Activated T-helper 9 cell treated with anti-CD3 and anti-CD28 coated beads, Interleukin-2, amount 50 U/mL, for 16 hours (primary cell): ENCODE measurements at regions not wholly inside any gene's neighbourhood (a gene's known extent, or its start where the extent isn't known, plus 50 kb on each side); places are given as distances from the start of the nearest gene placed in this dataset.

ENCODE experiments used
- DNase-seq: peaks from one replicate; pipeline ENCODE4 v3.0.0-alpha.2; 2020; ENCODE audit warnings: low read depth

DNA sequence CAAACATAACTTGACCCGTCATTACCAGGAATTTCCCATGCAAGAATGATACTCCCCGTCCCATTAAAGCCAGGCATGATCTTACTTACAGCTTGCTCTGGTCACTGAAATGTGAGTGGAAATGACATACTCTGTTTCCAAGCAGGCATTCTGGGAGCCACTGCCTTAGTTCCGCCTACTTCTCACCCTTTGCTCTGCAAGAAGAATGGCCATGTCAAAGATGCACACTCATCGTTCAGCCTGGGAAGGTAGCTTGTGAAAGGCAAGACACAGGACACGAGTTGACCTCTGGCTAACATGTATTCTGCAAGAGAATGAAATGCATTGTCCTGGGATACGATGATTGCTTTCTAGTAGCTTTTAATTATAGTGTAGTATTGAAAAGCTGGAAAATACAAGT is 1144.4 kb downstream of the NLGN4X start:
- DNase-seq = no peak

DNA sequence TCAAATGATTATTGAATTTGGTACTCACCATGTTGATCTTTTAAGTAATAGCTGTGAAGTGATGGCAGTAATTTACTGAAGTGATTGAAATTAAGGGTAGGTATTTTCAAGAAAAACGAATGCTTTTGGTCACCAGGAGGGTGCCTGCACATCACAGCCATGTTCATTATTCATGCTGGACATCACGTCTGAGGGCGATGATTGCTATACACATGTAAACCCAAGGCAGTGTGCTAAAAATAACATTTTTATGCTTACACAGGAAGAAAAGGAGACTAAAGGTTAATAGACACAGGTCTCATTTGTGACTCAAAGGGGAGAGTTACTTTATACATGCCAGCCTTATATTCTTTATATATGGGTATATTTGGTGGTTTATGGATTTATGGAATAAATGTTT is 1146.0 kb downstream of the NLGN4X start:
- no peak for DNase-seq

DNA sequence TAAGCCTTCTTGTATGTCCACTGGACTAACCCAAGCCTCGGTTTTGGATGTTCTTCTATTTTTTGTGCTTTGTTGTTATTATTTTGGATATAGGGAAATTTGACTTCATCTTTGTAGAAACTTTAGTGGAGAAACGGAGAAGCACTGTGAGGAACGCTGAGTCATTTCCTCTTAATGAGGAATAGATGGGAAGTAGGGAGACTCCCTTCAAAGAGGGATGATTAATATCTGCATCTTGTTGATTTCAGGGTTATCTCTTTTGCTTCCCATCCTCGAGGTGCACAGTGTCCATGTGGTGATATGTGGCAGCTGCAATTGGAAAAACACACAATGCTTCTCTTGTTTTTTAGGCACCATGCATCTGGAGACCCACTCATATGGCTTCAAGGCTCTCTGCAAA is 1147.9 kb downstream of the NLGN4X start:
- DNase-seq = no peak

DNA sequence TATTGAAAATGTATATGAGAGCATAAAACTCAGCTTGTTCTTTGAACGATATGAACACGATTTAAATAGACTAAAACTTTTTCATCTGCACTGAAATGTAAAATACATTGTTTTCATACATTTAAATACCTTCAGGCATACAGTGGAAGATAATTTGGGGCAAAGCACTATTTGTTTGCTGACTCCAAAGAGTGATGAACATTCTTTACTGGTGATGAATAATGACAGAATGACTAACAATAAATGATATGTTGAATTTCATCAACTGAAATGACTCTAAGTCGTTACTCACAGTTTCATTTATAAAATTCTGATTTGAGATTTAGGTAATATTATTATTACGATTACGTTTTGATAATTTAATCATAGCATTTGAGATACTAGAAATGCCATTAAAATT is 1160.1 kb downstream of the NLGN4X start:
- no peak for DNase-seq

DNA sequence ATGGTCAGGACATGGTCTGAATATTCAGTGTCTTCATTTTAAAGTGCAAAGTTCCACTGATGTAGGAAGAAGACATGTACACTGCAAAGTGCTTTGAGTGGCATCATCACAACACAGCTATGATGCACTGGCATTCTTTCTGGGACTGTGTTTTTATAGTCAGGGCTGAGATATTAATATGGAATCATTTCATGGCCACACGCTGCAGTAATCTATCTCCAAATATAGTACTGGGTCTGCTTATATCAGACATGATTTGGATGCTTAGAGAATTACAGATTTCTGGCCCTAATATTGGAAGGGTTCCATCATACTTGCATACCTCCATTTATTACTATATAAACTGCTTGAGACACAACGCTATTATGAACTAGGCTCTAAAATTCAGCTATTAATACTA is 1170.9 kb downstream of the NLGN4X start:
- DNase-seq = no peak

DNA sequence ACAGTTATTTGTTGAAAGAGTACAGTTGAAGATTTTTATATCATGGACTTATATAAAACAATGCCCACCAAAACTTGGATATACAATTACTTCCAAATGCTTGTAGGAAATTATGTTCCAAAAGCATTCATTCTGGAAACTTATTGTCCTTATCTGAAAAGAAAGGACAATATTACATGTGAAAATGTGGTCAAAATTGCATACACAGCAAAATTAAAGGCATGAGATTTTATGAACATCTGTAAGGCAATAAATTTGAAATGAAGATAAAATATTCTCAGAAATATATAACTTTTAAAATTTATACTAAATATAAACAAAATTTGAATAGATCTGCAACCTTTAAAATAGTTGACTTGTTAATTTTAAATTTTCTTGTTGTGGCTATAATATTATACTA is 1173.8 kb downstream of the NLGN4X start:
- no peak for DNase-seq

DNA sequence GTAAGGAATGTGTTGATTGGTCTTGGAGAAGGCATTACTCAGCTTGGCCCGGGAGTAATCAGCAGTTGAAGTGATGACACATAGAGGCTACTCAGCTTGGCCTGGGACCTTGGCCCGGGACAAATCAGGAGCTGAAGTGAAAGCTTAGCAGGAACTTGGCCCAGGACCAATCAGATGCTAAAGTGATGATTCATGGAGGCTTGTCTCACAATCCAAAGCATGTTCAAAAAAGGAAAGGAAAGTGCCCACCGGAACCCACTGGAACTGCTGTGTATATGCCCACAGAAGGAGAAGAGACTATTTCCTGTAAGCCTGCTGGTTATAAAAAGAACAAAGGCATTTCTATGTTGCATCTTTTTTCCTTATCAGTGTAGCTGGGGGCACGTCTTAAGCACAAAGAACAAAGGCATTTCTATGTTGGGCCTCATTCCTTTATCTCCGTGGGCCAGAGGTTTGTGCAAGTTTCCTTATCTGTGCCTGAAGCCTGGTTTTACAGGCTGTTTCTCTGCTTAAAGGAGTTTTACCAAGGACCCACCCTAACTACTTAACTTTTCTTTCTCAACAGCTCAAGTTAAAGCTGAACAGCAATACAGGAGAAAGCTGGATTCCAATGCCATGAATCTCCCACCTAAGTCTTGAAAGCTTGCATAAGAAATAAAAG is 1176.7 kb downstream of the NLGN4X start:
- no peak for DNase-seq

DNA sequence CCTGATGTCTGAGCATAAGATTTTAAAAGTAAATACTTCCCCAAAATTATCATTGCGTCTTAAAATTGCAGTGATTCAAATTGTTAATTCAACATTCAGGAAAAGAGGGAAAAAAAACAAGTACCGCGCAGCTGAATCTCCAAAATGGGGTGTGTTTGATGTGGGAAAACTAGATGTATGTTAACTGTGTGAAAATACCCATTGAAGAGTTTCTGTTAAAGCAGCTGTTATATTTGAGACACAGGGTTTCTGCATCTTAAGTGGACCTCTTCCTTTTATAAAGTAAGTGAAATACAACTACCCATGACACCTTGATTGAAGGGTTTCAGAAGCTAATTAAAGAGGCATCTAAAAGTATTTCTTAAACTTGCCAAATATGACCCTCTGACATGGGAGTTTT is 1186.1 kb downstream of the NLGN4X start:
- DNase-seq = no peak

DNA sequence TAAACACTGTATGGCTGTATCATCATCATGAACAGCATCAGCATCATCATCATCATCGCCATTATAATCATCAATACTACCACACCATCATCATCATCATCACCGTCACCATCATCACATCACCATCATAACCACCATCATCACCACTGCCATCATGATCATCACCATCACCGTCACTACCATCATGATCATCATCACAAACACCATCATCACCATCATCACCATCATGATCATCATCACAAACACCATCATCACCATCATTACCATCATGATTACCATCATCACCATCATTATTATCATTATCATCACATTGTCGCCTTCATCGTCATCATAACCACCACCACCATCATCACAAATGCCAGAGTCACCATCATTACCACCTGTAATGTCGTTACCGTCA is 1196.9 kb downstream of the NLGN4X start:
- DNase-seq = no peak

DNA sequence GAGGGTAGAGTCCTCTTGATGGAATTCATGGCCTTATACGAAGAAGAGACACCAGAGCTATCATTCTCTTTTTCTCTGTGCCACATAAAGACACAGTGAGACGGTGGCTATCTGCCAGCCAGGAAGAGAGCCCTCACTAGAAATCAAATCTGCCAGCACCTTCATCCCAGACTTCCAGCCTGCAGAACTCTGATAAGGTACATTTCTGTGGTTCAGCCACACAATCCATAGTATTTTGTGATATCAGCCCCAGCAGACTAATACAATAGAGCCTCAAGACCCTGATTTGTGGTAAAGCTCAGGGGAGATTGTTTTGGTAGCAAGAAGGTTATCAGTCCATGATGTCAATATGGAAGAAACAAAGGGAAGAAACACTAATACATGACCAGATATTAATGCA is 1213.2 kb downstream of the NLGN4X start:
- no peak for DNase-seq

DNA sequence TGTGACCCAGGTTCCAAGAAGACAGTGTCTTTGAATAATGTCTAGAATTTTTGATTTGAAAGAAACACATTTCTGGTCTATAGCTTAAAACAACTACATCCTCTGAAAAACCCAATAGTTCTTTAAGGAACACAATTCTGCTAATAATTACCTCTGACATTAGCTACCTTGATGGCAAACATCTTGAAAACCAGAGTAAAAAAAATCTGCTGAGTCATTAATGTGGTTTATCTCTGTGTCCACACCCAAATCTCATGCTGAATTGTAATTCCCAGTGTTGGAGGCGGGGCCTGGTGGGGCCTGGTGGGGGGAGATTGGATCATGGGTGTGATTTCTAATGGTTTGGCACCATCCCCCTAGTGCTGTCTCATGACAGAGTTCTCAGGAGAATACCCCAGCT is 1233.8 kb downstream of the NLGN4X start:
- no peak for DNase-seq

DNA sequence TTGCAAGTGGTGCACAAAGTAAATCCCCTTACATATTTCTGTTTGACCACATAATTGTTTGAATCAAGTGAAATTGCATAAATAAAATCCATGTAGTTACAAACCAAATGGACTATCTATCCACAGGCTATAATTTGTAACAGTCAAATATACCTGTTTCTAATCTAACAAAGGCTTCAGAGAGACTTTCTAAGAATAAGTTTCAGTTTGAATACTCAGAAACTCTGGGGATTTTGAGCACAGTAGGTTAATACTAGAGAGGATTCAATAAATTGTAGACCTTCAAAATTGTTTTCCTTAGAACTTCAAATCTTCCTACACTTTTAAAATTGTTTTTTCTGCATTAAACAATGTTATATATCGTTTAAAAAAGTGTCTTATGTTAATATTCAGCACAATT is 1250.1 kb downstream of the NLGN4X start:
- DNase-seq = no peak

DNA sequence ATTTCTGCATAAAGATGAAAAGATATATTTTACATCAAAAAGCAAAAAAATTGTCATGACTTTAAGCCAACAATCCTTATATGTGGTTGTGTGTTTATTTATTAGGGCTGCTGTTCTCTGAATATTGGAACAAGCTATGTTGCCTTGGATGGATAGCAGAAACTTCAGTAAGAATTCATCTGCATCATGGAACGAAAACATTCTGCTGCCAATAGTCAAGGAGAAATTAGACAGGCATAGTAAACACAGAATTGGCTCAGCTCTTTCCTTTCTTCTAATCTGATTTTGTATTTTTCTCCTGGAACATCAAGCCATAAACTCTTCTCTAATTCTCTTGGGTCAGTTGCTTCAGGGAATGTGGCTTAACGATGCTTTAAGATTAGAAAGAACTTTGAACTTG is 1257.0 kb downstream of the NLGN4X start:
- no peak for DNase-seq

DNA sequence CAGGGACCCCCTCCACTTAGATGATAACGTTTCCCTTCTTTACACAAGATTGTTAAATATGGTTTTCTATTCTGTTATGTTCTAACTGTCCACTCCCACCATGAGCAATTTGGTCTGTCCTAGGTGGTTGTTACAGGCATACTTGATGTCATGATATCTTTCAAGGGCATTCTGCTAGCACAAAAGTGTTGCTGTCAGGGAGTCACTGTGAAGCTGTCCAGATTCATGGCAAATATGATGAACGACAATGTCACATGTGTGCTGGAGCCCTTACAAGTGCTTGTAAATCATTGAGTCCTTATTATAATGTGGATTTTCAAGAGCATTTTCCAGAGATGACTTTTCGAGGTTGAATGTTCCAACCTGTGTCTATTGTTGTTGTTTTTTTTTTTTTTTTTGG is 1250.7 kb upstream of the PRKX start:
- DNase-seq = no peak

DNA sequence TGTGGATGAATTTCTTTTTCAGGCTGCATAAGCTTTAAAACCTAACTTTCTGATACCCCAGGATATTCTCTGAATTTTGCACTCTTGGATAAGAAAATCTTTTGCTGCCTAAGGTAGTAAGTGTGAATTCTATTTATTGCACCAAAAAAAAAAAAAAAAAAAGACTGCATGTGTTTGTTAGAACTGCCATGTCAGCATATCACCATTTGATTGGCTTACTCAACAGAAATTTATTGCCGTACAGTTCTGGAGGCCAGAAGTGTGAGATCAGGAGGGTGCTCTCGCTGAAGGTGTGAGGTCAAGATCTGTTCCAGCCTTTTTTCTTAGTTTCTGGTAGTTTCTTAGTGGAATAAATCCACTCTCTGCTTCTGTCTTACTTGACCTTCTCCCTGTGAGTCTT is 1250.0 kb upstream of the PRKX start:
- DNase-seq = no peak

DNA sequence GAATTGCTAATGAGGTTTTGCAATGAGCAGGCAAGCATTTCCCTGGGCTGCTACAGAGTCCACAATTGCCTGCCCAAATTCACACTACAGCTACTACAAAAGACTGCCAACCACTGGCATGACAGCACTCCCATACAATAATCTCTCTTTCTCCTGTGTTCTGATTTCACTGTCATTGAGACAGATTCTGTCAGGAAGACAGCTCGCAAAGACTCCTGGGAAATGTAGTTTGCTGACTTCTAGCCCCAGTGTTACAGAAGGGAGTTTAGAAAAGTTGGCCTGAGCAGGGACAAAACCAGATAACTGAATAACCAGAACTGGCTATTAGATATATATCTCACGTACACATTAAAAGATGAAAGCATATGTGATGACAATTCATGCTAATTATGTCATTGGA is 1231.3 kb upstream of the PRKX start:
- DNase-seq = no peak

DNA sequence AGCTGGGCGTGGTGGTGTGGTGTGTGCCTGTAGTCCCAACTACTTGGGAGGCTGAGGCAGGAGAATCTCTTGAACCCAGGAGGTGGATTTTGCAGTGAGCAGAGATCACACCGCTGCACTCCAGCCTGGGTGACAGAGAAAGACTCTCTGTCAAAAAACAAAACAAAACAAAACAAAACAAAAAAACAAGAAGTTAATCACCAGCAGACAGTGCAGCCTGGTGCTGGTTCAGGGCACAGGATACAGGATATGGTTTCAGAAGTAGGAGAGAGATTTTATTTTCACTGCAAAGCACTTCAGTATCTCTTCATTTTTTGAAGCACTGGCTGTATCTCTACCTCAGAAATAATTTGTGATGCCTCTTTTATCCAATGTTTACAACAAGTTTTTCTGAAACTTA is 1222.9 kb upstream of the PRKX start:
- no peak for DNase-seq

DNA sequence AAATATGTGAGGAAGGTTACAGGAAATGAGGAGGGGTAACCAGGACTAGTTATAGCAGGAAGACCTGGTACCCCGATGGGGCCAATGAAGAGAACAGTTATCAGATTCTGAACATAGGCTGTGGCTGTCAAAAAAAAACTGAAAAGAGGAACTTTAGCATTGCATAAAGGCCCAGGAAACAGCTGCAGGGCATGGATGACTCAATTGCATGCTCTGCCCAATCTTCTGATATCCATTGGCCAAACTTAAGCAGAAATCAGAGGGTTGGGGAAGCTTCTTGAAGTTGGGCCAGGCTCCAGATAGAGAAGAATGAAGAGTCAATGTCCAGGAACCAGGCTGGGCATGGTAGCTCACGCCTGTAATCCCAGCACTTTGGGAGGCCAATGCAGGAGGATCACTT is 1222.4 kb upstream of the PRKX start:
- no peak for DNase-seq

DNA sequence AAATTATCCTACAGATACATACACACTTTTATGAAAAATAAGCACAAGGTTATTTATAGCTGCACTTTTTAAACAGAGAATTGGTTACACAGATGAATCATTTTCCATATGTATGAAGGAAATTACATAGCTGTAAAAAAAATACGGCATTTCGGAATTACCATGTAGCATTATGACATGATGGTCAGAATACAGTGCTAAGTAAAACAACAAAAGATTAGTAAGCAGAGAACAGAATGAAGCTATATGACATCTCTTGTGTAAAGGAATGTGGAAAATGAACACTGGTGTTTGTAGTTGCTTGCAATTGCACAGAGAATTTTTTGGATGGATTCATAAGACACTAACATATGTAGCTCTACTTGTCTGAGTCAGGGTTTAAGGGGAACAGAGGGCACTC is 1222.0 kb upstream of the PRKX start:
- DNase-seq = no peak

DNA sequence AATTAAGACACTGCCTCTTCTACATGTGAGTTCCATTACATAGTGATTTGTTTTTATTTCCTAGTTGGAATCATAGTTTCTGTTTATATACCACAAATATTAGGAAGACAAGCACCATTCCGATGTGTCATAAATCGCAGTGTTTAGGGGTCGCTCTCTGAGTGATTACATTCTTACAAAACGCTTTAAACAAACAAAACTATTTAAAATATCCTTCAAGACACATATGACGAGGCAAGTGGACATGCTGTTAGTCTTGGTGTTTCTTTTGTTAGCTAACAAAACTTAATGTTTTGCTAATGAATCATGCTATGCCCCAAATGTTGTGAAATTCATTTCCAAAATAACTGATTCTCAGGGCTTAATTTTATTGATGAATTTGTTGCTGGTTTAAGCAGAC is 1219.3 kb upstream of the PRKX start:
- DNase-seq = no peak

DNA sequence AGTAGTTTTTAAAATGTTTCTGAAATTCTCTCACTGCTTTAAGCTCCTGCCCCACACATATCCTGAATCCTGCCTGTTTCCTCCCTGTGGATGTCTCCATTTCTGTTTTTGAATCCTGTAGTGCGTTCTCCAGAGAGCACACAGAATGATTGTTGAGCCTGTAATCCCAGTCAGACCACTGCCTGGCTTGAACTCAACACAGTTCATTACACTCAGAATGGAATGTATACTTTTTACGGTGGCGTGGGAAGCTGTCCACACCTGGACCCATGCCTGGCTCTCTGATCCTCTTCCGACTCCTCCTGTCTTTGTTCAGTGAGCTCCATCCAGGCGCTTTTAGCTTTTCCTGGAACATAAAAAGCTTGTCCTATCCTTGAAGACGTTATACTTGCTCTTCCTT is 1217.0 kb upstream of the PRKX start:
- DNase-seq = no peak

DNA sequence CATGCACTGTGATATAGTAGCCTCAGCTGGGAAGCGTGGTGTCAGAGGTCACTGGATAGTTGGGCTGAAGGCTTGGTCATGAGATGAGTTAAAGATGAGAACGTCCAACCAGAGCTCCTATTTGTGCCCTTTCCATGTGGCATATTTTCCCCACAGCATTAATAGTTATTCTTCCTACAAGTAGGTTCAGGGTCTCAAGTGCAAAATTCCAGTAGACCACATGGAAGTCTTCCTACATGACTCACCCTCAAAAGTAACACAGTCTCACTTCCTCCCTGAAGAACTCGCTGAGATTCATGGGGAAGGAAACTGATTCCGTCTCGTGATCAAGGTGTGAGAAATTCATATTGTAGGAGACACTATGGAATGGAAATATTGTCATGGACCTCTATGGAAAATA is 1212.5 kb upstream of the PRKX start:
- no peak for DNase-seq

DNA sequence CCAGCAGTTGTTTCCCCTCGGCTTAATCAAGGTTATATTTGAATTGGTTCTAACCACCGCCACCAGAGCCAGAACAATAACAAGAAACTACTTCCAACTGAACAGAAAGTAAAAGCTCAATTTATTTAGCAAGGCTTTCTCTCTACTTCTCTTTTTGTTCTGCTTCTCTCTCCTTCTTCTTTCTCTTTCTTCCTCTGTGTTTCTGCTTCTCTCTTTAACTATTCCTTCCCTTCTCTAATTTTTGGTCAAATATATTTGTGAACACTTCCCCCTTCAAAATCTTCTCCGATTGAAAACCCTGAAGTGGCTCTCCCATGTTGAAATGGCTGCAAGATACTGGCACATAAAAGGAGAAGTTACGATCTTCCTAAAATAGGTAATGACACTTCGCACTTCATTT is 1195.9 kb upstream of the PRKX start:
- DNase-seq = no peak

DNA sequence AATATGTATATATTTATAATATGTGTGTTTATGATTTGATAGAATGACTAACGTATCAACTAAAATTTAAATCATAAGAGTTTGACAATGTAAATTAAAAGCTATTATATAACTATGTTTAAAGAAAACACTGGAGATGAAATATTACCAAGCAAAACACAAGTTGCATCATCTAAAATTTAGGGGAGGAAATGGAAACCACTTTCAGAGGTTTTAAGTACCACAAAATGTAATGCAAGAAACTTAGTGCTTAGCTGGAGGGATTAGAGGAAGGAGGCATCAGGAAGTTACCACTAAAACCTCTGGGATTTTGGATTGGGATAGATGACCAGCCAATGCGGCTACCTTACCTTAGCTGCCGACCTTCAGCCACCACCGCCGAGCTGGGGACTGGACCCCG is 1192.1 kb upstream of the PRKX start:
- DNase-seq = no peak

DNA sequence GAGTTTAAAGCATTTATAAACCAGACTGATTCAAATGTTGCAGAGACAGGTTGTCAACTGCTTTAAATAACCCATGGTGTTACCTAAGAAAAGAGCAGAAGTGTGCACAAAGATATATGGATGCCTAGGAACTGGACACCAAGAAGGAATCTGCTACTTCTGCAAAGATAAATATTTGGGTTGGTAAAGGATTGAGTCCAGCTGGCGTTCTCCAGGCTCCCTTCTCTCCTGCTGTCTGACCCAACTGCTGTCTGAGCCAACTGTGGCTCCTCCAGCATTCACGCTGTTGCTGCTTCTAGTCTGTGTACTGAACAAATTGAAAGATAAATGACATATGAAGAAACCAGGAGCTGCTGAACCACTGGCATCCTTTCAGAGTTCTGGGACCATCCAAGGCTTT is 1167.8 kb upstream of the PRKX start:
- DNase-seq = no peak
